Keratinocyte (primary cell): ENCODE measurements at regions not wholly inside any gene's neighbourhood (a gene's known extent, or its start where the extent isn't known, plus 50 kb on each side); places are given as distances from the start of the nearest gene placed in this dataset.

ENCODE experiments used
- DNase-seq: peaks from one replicate; pipeline ENCODE4 v3.0.0-alpha.2; 2011; ENCODE audit warnings: low read depth, missing footprints, low spot score
- FAIRE-seq: peaks from 2 replicates; lab custom pipeline; 2011; peaks lifted over from hg19 to GRCh38; lab: Jason Lieb, UNC
- H2AFZ ChIP-seq: 2 replicates; pipeline ENCODE4 v1.6.0; 2012; ENCODE audit warnings: low read length, control low read depth, inconsistent platforms; ENCODE audit not compliant: control insufficient read depth
- H3K27ac ChIP-seq: 2 replicates; pipeline ENCODE4 v1.5.1; 2011; ENCODE audit warnings: low read length; ENCODE audit not compliant: control insufficient read depth, insufficient read depth
- H3K27me3 ChIP-seq: 3 replicates; pipeline ENCODE4 v1.6.0; 2011; ENCODE audit warnings: low read length; ENCODE audit not compliant: control insufficient read depth, insufficient read depth; ENCODE audit errors: extremely low read depth
- H3K36me3 ChIP-seq, 2 experiments: 2 replicates in 1 of 2; 3 replicates in 1 of 2; pipeline ENCODE4 v1.5.1; 2011; ENCODE audit warnings: low read length in 2 of 2, mild to moderate bottlenecking in 1 of 2; ENCODE audit not compliant: control insufficient read depth in 2 of 2, insufficient read depth in 2 of 2; ENCODE audit errors: extremely low read depth in 1 of 2
- H3K4me1 ChIP-seq: 3 replicates; pipeline ENCODE4 v1.5.1; 2011; ENCODE audit warnings: low read length; ENCODE audit not compliant: control insufficient read depth, insufficient read depth; ENCODE audit errors: extremely low read depth
- H3K4me2 ChIP-seq: 3 replicates; pipeline ENCODE4 v1.6.0; 2011; ENCODE audit warnings: low read depth, low read length; ENCODE audit not compliant: control insufficient read depth, insufficient read depth; ENCODE audit errors: extremely low read depth
- H3K4me3 ChIP-seq, 3 experiments: fragments of 200-600 bp in 1 of 3; sonication (generic) in 1 of 3; 2 replicates in 2 of 3; 3 replicates in 1 of 3; pipeline ENCODE4 v1.5.1; 2011 to 2016; ENCODE audit warnings: low read length in 3 of 3, mild to moderate bottlenecking in 3 of 3, control low read depth in 2 of 3, inconsistent platforms in 1 of 3, low read depth in 1 of 3, mixed read lengths in 1 of 3, mixed run types in 1 of 3, moderate library complexity in 1 of 3; ENCODE audit not compliant: control insufficient read depth in 2 of 3, insufficient read depth in 2 of 3; ENCODE audit errors: extremely low read depth in 1 of 3
- H3K79me2 ChIP-seq: 2 replicates; pipeline ENCODE4 v1.6.0; 2012; ENCODE audit warnings: low read length; ENCODE audit not compliant: control insufficient read depth, insufficient read depth
- H3K9ac ChIP-seq: 3 replicates; pipeline ENCODE4 v1.6.0; 2011; ENCODE audit warnings: low read length; ENCODE audit not compliant: control insufficient read depth, insufficient read depth; ENCODE audit errors: extremely low read depth
- H3K9me1 ChIP-seq: 3 replicates; pipeline ENCODE4 v1.6.0; 2011; ENCODE audit warnings: low read length; ENCODE audit not compliant: control insufficient read depth, insufficient read depth; ENCODE audit errors: extremely low read depth
- H3K9me3 ChIP-seq: 2 replicates; pipeline ENCODE4 v1.5.1; 2012; ENCODE audit warnings: low read depth, low read length; ENCODE audit not compliant: control insufficient read depth
- H4K20me1 ChIP-seq: 3 replicates; pipeline ENCODE4 v1.6.0; 2011; ENCODE audit warnings: low read length; ENCODE audit not compliant: control insufficient read depth, insufficient read depth; ENCODE audit errors: extremely low read depth
- CTCF ChIP-seq, 3 experiments: IDR thresholded peaks in 1 of 3; conservative IDR thresholded peaks in 1 of 3; optimal IDR thresholded peaks in 1 of 3; 2 replicates in 2 of 3; 3 replicates in 1 of 3; pipeline versions ENCODE3 to v1.5.1; 2011; ENCODE audit warnings: low read length in 3 of 3, mild to moderate bottlenecking in 3 of 3, moderate library complexity in 2 of 3, control low read depth in 1 of 3, inconsistent platforms in 1 of 3; ENCODE audit not compliant: insufficient read depth in 2 of 3; ENCODE audit errors: extremely low read depth in 1 of 3
- EZH2 ChIP-seq: IDR thresholded peaks from one replicate; pipeline ENCODE4 v1.6.1; 2012; ENCODE audit warnings: inconsistent platforms, mild to moderate bottlenecking, low read length, moderate library complexity
- dilution Hi-C: fragments of 300-500 bp; cut with MboI; formaldehyde crosslinking; loops from one replicate; pipeline ENCODE4 v1.7.0; 2020; ENCODE audit warnings: low sequenced_read_pairs; ENCODE audit not compliant: extremely low pct_ligation_motif_present

GRCh38 chr6:100235631-100236030 lies 229.1 kb downstream of the SIM1 start:
- H3K4me1 ChIP-seq, result peaks cover 6% of the 10 kb centered on the region
- peak; percentile 5 for FAIRE-seq
- dilution Hi-C loops, result no loop called here

GRCh38 chr6:100234625-100235024 lies 230.1 kb downstream of the SIM1 start:
- H3K79me2 ChIP-seq, result no peaks in the 10 kb centered on the region
- no peak overlapping the region for H2AFZ ChIP-seq
- no peak overlapping the region for H3K9ac ChIP-seq
- dilution Hi-C loops, result no loop called here
- TF ChIP-seq EZH2 (no peak), CTCF (optimal IDR thresholded peaks at IDR 0.05 in 1 of 3, IDR thresholded peaks at IDR 0.05 in 1 of 3, conservative IDR thresholded peaks at IDR 0.05 in 1 of 3; ENCODE audit: extremely low read depth in 1 of 3, insufficient read depth in 2 of 3, low read length in 3 of 3) (no peak)
- FAIRE-seq (no peak), DNase-seq (no peak)
- H3K4me1 ChIP-seq, result peaks cover 12% of the 10 kb centered on the region
- H3K9me1 ChIP-seq, result no peaks in the 10 kb centered on the region
- no peak overlapping the region for H3K27ac ChIP-seq
- no peaks in the 10 kb centered on the region for H3K9me3 ChIP-seq
- no peaks in the 10 kb centered on the region for H3K36me3 ChIP-seq
- H4K20me1 ChIP-seq, result no peaks in the 10 kb centered on the region
- H3K4me3 ChIP-seq, result no peak overlapping the region
- no peaks in the 10 kb centered on the region for H3K27me3 ChIP-seq
- no peak overlapping the region for H3K4me2 ChIP-seq

More at GRCh38 chr6:100235631-100236030, 229.1 kb downstream of the SIM1 start:
- H3K36me3 ChIP-seq, result no peaks in the 10 kb centered on the region
- no peak for TF ChIP-seq CTCF (optimal IDR thresholded peaks at IDR 0.05 in 1 of 3, IDR thresholded peaks at IDR 0.05 in 1 of 3, conservative IDR thresholded peaks at IDR 0.05 in 1 of 3; ENCODE audit: extremely low read depth in 1 of 3, insufficient read depth in 2 of 3, low read length in 3 of 3)
- TF ChIP-seq EZH2, result no peak
- H2AFZ ChIP-seq, result no peak overlapping the region
- DNase-seq, result no peak
- no peaks in the 10 kb centered on the region for H3K9me3 ChIP-seq
- no peaks in the 10 kb centered on the region for H3K27me3 ChIP-seq
- no peak overlapping the region for H3K4me2 ChIP-seq
- H3K4me3 ChIP-seq, result no peak overlapping the region
- H3K27ac ChIP-seq, result no peak overlapping the region
- H4K20me1 ChIP-seq, result no peaks in the 10 kb centered on the region
- no peaks in the 10 kb centered on the region for H3K79me2 ChIP-seq
- H3K9ac ChIP-seq, result no peak overlapping the region
- H3K9me1 ChIP-seq, result no peaks in the 10 kb centered on the region
